ENCODE measurements at regions not wholly inside any gene's neighbourhood (a gene's known extent, or its start where the extent isn't known, plus 50 kb on each side); places are given as distances from the start of the nearest gene placed in this dataset.

DNA sequence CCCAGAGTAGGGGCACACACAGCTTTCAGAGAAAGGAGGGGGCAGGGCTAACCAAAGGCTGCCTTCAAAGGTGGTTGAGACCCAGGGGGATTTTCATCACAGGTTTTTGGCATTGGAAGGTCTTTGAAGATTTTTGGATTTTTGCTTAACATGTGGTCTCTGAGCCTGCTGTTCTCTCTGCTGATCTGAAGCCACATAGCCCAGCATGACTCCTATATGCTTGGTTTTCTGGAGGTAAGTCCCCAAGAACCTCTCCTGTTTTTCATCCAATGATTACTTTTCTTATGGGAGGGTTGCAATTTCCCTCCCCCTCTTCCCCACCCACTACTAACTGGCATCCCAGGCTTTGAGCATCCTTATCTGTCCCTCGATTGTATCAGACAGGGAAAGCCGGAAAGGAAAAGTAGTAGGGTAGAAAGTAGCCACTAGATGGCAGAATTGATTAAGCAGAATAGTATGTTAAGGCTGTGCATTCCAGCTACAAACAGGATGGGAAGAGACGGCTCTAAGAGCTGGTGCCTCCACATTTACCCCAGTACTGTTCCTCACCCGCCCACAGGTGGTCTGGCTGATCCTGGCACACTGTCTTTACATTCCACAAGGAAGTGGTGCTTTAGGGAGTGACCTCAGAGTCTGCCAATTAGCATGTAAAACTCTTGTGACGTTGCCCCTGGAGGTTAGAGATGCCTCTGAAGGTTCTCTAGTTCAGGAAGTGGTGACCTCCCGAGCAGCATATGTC, 218.9 kb upstream of the EDNRB start:
- Histone ChIP-seq H3K4me3 (no peak overlapping the region), H3K27ac (ENCODE audit: low read depth) (no peak overlapping the region), H3K79me2 (replicated peaks; ENCODE audit: insufficient read depth) (no peaks in the 10 kb centered on the region), H3F3A (replicated peaks; ENCODE audit: low read depth) (no peaks in the 10 kb centered on the region), H3K4me1 (ENCODE audit: insufficient read depth) (no peaks in the 10 kb centered on the region), H3K36me3 (ENCODE audit: insufficient read depth) (no peaks in the 10 kb centered on the region), H3K4me2 (no peak overlapping the region), H4K20me1 (replicated peaks; ENCODE audit: insufficient read depth) (no peaks in the 10 kb centered on the region), H2AFZ (no peak overlapping the region), H3K27me3 (ENCODE audit: insufficient read depth) (no peaks in the 10 kb centered on the region), H3K9me2 (ENCODE audit: insufficient read depth) (no peaks in the 10 kb centered on the region)
- no peak overlapping the region for H3K27ac Mint-ChIP-seq
- TF ChIP-seq CREB1 (CRISPR knock-in tag; IDR thresholded peaks at IDR 0.05; ENCODE audit: low read depth) (0 out of 2 replicates have a peak, but pooled peaks have one; percentile 16), ZNF114 (CRISPR knock-in tag; IDR thresholded peaks at IDR 0.05) (no peak), CTCF (conservative IDR thresholded peaks at IDR 0.05; ENCODE audit: low read depth in 2 of 2) (peak; percentile 77 to 80), EZH2 (IDR thresholded peaks at IDR 0.05; ENCODE audit: low read depth, unreplicated experiment) (no peak), EZH2phosphoT487 (IDR thresholded peaks at IDR 0.05; ENCODE audit: unreplicated experiment) (no peak)
- ATAC-seq, result peak; percentile 99
- H3K36me3 Mint-ChIP-seq (ENCODE audit: low read depth), result no peaks in the 10 kb centered on the region
- H3K4me1 Mint-ChIP-seq, result peaks cover 6% of the 10 kb centered on the region; the same call in 2 of the 3 replicates
- H3K9me3 Mint-ChIP-seq, result no peaks in the 10 kb centered on the region
- H3K4me3 Mint-ChIP-seq, result no peak overlapping the region
- DNase-seq (ENCODE audit: low spot score), result peak; percentile 86
- H3K27me3 Mint-ChIP-seq (ENCODE audit: insufficient read depth, low read depth, poor library complexity), result peaks cover 2% of the 10 kb centered on the region

- peaks cover 2% of the 10 kb centered on the region for H3K27me3 Mint-ChIP-seq (ENCODE audit: insufficient read depth, low read depth, poor library complexity)
- H3K27ac ChIP-seq (ENCODE audit: low read depth), result no peak overlapping the region
- H2AFZ ChIP-seq, result no peak overlapping the region
- no peaks in the 10 kb centered on the region for H3K27me3 ChIP-seq (ENCODE audit: insufficient read depth)
- no peaks in the 10 kb centered on the region for H3F3A ChIP-seq (replicated peaks; ENCODE audit: low read depth)
- H3K4me1 ChIP-seq (ENCODE audit: insufficient read depth), result no peaks in the 10 kb centered on the region
- no peaks in the 10 kb centered on the region for H3K9me3 Mint-ChIP-seq
- H3K4me1 Mint-ChIP-seq, result peaks cover 6% of the 10 kb centered on the region; the same call in 2 of the 3 replicates
- no peak overlapping the region for H3K4me3 Mint-ChIP-seq
- no peaks in the 10 kb centered on the region for H3K36me3 Mint-ChIP-seq (ENCODE audit: low read depth)
- H3K36me3 ChIP-seq (ENCODE audit: insufficient read depth), result no peaks in the 10 kb centered on the region
- no peaks in the 10 kb centered on the region for H4K20me1 ChIP-seq (replicated peaks; ENCODE audit: insufficient read depth)
- H3K4me3 ChIP-seq, result no peak overlapping the region
- H3K27ac Mint-ChIP-seq, result no peak overlapping the region
- ATAC-seq (no peak), DNase-seq (ENCODE audit: low spot score) (no peak)
- H3K9me2 ChIP-seq (ENCODE audit: insufficient read depth), result no peaks in the 10 kb centered on the region
- no peak overlapping the region for H3K4me2 ChIP-seq
- no peaks in the 10 kb centered on the region for H3K79me2 ChIP-seq (replicated peaks; ENCODE audit: insufficient read depth)
- TF ChIP-seq NANOG (IDR thresholded peaks at IDR 0.05; ENCODE audit: borderline replicate concordance) (no peak), EZH2phosphoT487 (IDR thresholded peaks at IDR 0.05; ENCODE audit: unreplicated experiment) (no peak), ZNF331 (CRISPR knock-in tag; IDR thresholded peaks at IDR 0.05; ENCODE audit: low read depth) (no peak), STAT1 (IDR thresholded peaks at IDR 0.05; ENCODE audit: unreplicated experiment) (no peak), CREB1 (CRISPR knock-in tag; IDR thresholded peaks at IDR 0.05; ENCODE audit: low read depth) (no peak), POLR2AphosphoS5 (IDR thresholded peaks at IDR 0.05; ENCODE audit: low read depth) (no peak)
- TF ChIP-seq, protein P1, sequence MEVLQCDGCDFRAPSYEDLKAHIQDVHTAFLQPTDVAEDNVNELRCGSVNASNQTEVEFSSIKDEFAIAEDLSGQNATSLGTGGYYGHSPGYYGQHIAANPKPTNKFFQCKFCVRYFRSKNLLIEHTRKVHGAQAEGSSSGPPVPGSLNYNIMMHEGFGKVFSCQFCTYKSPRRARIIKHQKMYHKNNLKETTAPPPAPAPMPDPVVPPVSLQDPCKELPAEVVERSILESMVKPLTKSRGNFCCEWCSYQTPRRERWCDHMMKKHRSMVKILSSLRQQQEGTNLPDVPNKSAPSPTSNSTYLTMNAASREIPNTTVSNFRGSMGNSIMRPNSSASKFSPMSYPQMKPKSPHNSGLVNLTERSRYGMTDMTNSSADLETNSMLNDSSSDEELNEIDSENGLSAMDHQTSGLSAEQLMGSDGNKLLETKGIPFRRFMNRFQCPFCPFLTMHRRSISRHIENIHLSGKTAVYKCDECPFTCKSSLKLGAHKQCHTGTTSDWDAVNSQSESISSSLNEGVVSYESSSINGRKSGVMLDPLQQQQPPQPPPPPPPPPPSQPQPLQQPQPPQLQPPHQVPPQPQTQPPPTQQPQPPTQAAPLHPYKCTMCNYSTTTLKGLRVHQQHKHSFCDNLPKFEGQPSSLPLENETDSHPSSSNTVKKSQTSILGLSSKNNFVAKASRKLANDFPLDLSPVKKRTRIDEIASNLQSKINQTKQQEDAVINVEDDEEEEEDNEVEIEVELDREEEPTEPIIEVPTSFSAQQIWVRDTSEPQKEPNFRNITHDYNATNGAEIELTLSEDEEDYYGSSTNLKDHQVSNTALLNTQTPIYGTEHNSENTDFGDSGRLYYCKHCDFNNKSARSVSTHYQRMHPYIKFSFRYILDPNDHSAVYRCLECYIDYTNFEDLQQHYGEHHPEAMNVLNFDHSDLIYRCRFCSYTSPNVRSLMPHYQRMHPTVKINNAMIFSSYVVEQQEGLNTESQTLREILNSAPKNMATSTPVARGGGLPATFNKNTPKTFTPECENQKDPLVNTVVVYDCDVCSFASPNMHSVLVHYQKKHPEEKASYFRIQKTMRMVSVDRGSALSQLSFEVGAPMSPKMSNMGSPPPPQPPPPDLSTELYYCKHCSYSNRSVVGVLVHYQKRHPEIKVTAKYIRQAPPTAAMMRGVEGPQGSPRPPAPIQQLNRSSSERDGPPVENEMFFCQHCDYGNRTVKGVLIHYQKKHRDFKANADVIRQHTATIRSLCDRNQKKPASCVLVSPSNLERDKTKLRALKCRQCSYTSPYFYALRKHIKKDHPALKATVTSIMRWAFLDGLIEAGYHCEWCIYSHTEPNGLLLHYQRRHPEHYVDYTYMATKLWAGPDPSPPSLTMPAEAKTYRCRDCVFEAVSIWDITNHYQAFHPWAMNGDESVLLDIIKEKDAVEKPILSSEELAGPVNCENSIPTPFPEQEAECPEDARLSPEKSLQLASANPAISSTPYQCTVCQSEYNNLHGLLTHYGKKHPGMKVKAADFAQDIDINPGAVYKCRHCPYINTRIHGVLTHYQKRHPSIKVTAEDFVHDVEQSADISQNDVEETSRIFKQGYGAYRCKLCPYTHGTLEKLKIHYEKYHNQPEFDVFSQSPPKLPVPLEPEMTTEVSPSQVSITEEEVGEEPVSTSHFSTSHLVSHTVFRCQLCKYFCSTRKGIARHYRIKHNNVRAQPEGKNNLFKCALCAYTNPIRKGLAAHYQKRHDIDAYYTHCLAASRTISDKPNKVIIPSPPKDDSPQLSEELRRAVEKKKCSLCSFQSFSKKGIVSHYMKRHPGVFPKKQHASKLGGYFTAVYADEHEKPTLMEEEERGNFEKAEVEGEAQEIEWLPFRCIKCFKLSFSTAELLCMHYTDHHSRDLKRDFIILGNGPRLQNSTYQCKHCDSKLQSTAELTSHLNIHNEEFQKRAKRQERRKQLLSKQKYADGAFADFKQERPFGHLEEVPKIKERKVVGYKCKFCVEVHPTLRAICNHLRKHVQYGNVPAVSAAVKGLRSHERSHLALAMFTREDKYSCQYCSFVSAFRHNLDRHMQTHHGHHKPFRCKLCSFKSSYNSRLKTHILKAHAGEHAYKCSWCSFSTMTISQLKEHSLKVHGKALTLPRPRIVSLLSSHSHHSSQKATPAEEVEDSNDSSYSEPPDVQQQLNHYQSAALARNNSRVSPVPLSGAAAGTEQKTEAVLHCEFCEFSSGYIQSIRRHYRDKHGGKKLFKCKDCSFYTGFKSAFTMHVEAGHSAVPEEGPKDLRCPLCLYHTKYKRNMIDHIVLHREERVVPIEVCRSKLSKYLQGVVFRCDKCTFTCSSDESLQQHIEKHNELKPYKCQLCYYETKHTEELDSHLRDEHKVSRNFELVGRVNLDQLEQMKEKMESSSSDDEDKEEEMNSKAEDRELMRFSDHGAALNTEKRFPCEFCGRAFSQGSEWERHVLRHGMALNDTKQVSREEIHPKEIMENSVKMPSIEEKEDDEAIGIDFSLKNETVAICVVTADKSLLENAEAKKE (CRISPR knock-in tag; IDR thresholded peaks at IDR 0.05), result no peak
- TF ChIP-seq, protein P2, sequence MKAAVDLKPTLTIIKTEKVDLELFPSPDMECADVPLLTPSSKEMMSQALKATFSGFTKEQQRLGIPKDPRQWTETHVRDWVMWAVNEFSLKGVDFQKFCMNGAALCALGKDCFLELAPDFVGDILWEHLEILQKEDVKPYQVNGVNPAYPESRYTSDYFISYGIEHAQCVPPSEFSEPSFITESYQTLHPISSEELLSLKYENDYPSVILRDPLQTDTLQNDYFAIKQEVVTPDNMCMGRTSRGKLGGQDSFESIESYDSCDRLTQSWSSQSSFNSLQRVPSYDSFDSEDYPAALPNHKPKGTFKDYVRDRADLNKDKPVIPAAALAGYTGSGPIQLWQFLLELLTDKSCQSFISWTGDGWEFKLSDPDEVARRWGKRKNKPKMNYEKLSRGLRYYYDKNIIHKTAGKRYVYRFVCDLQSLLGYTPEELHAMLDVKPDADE (IDR thresholded peaks at IDR 0.05), result no peak
Measured at GRCh38 chr13:78136966-78137365, 218.3 kb upstream of the EDNRB start.

All from GM23338 (cell line).